ENCODE measurements at regions not wholly inside any gene's neighbourhood (a gene's known extent, or its start where the extent isn't known, plus 50 kb on each side); places are given as distances from the start of the nearest gene placed in this dataset.
"Not testable (repeated sequence)": the region's sequence is repeated elsewhere in the genome, so short reads cannot be mapped to it uniquely, and the experiment has no call there.

DNA sequence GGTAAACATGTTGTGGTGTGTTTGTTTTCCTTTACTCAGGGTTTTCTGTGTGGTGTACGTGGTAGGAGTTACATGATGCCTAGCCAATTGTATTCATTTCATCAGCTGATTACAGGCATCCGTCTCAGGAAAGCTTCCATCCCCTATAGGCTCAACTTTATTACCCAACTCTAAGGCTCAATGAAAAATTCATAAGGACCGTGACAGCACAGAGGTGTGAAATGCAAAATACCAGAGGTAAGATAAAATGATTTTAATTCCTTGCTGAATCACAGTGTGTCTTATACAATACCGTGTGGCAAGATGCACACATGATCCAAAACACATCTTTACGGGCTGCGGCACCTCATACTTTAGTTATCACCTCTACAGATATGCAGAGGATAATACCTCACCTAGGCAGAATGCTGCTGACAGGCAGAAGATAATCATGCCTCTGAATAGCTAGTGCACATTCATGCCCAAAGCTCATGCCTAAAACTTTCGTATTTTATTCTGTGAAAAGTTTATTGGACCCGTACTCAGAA lies 87.2 kb upstream of the DIO2 start:
- DNase-seq, result no peak

GRCh38 chr14:80291101-80291500 lies 79.8 kb upstream of the DIO2 start:
- no peak for DNase-seq

GRCh38 chr14:80286744-80287143 lies 75.4 kb upstream of the DIO2 start:
- not testable (repeated sequence) for DNase-seq

- no peak for DNase-seq
Observed at GRCh38 chr14:80278293-80279023, 67.2 kb upstream of the DIO2 start.

GRCh38 chr14:80275208-80275850 lies 64.0 kb upstream of the DIO2 start:
- no peak for DNase-seq

GRCh38 chr14:80274310-80274709 lies 63.0 kb upstream of the DIO2 start:
- not testable (repeated sequence) for DNase-seq

DNA sequence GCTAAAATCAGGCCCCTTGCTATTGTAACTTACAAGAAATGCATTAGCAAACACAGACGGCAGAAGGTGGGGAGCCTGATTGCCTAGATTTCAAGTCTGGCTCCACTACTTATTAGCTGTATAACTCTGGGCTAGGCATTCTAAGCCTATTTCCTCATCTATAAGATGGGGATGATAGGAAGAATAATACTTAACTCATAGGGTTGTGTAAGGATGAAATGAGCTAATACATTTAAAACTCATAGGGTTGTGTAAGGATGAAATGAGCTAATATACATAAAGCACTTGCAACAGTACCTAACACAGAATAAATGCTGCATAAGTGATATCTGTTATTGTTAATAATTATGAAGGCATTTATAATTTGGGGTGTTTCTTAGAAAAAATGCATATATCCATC lies 60.1 kb upstream of the DIO2 start:
- DNase-seq, result no peak

DNA sequence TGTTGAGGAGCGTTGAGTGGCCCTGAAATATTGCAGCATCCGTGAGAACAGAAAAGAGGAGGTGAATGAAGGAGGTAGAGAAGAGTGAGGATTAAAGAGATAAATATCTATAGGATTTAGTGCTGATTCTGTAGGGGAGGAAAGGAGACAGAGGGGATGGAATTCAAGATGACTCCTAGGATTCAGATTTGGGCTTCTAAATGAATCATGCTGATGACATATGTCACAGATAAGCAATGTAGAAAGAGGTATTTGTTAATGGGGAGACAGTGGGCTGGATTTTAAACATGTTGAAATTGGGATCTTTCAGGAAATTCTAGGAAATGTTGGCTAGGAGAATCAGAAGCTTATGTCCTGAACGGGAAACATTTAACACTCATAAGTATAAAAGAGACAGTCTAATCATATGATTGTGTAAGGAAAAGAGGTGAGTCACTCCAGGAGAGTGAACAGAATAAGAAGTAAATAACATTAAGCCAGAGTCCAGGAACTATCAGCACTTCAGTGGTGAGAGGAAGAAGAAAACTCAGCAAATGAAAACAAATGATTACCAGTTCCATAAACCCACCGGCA lies 58.1 kb upstream of the DIO2 start:
- DNase-seq, result no peak

DNA sequence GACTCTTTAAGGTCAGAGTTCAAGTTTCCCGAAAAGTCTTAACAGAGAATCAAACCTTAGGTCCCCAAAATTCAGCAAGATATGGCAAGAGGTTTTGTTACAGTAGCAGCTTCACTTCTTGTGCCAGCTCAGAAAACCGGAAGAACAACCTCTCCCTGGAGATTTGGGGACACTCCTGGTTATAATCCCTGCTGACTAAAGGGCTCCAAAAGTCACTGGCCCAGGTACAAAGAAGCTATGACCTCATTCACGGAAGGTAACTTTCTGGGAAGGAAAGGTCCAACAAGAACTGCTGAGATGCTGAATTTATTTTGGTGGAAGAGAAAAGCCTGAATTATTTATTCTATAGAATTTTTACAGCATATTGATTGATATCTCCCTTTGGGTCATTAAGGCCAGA lies 55.6 kb upstream of the DIO2 start:
- no peak for DNase-seq

- no peak for DNase-seq
Observed at GRCh38 chr14:80264702-80265101, 53.4 kb upstream of the DIO2 start.

Data from amygdala (tissue), 56 donors.